ENCODE measurements at regions not wholly inside any gene's neighbourhood (a gene's known extent, or its start where the extent isn't known, plus 50 kb on each side); places are given as distances from the start of the nearest gene placed in this dataset.
"Not testable (repeated sequence)": the region's sequence is repeated elsewhere in the genome, so short reads cannot be mapped to it uniquely, and the experiment has no call there.

DNA sequence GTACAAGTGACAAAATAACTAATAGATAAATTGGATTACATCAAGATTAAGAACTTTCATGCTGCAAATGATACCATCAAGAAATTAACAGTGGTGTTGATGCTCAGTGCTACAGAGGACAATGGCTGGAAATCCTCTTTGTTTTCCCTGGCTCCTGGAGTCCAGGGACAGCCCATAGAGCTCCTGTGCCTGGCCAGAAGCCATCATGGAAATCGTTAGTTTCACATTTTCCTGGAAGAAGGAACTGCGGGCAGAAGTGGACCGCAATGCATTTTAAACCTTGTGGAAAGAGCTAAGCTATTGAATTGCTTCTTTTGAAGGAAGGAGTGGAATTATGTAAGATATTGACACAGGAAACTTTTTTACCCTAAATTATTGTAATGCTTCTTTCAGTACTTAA lies 276.0 kb downstream of the GJA1 start:
- no peak overlapping the region for H3K9ac ChIP-seq (ENCODE audit: low read length in 3 of 3)
- DNase-seq (peak in 1 of 5 donors; percentile 23), FAIRE-seq (no peak)
- H3K9me3 ChIP-seq (ENCODE audit: control insufficient read depth in 2 of 3, insufficient read depth in 1 of 3, low read length in 3 of 3), result no peaks in the 10 kb centered on the region
- TF ChIP-seq, protein P1, sequence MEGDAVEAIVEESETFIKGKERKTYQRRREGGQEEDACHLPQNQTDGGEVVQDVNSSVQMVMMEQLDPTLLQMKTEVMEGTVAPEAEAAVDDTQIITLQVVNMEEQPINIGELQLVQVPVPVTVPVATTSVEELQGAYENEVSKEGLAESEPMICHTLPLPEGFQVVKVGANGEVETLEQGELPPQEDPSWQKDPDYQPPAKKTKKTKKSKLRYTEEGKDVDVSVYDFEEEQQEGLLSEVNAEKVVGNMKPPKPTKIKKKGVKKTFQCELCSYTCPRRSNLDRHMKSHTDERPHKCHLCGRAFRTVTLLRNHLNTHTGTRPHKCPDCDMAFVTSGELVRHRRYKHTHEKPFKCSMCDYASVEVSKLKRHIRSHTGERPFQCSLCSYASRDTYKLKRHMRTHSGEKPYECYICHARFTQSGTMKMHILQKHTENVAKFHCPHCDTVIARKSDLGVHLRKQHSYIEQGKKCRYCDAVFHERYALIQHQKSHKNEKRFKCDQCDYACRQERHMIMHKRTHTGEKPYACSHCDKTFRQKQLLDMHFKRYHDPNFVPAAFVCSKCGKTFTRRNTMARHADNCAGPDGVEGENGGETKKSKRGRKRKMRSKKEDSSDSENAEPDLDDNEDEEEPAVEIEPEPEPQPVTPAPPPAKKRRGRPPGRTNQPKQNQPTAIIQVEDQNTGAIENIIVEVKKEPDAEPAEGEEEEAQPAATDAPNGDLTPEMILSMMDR (IDR thresholded peaks at IDR 0.05; ENCODE audit: borderline replicate concordance, extremely low read depth, insufficient read depth), result no peak
- no peaks in the 10 kb centered on the region for H3K27me3 ChIP-seq (ENCODE audit: control insufficient read depth, insufficient read depth, low read length)
- H3K4me3 ChIP-seq (ENCODE audit: low read length in 3 of 3), result no peak overlapping the region
- H3K36me3 ChIP-seq (ENCODE audit: control insufficient read depth in 2 of 3, insufficient read depth in 3 of 3, low read length in 3 of 3), result no peaks in the 10 kb centered on the region
- H3K27ac ChIP-seq (ENCODE audit: low read depth in 2 of 2, low read length in 2 of 2), result no peak overlapping the region
- H3K4me1 ChIP-seq (ENCODE audit: control insufficient read depth in 2 of 3, insufficient read depth in 2 of 3, low read depth in 1 of 3, low read length in 3 of 3), result no peaks in the 10 kb centered on the region
- intact Hi-C loops (cut with DNase I), result no loop called here

DNA sequence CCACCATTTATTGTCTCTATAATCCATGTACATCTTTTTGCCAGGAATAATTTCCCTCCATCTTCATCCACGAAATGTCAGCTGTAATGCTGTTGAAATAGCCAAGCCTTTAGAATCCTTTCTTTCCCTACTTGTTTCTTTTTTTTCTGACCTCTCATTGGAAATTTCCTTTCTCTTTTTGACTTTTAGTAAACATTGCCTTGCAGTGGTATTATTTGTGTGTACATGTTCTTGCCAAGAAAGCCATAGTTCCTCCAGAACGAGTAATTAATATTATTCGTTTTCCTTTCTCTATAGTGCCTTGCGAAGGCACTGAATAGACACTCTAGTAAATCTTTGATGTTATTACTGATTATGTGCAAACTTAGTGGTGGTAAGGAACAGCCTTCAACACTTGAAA lies 282.2 kb downstream of the GJA1 start:
- Histone ChIP-seq H3K4me1 (ENCODE audit: control insufficient read depth in 2 of 3, insufficient read depth in 2 of 3, low read depth in 1 of 3, low read length in 3 of 3) (no peaks in the 10 kb centered on the region), H3K27me3 (ENCODE audit: control insufficient read depth, insufficient read depth, low read length) (no peaks in the 10 kb centered on the region), H3K27ac (ENCODE audit: low read depth in 2 of 2, low read length in 2 of 2) (no peak overlapping the region), H3K9me3 (ENCODE audit: control insufficient read depth in 2 of 3, insufficient read depth in 1 of 3, low read length in 3 of 3) (no peaks in the 10 kb centered on the region), H3K36me3 (ENCODE audit: control insufficient read depth in 2 of 3, insufficient read depth in 3 of 3, low read length in 3 of 3) (no peaks in the 10 kb centered on the region), H3K4me3 (ENCODE audit: low read length in 3 of 3) (no peak overlapping the region), H3K9ac (ENCODE audit: low read length in 3 of 3) (no peak overlapping the region)
- DNase-seq, result no peak
- TF ChIP-seq, protein P1 (IDR thresholded peaks at IDR 0.05; ENCODE audit: borderline replicate concordance, extremely low read depth, insufficient read depth), result no peak
- intact Hi-C loops (cut with DNase I), result no loop called here
- no peak for FAIRE-seq

- H3K27me3 ChIP-seq (ENCODE audit: control insufficient read depth, insufficient read depth, low read length); H3K27ac ChIP-seq (ENCODE audit: low read depth in 2 of 2, low read length in 2 of 2); H3K4me1 ChIP-seq (ENCODE audit: control insufficient read depth in 2 of 3, insufficient read depth in 2 of 3, low read depth in 1 of 3, low read length in 3 of 3); H3K4me3 ChIP-seq (ENCODE audit: low read length in 3 of 3); intact Hi-C loops (cut with DNase I); DNase-seq; H3K36me3 ChIP-seq (ENCODE audit: control insufficient read depth in 2 of 3, insufficient read depth in 3 of 3, low read length in 3 of 3); H3K9ac ChIP-seq (ENCODE audit: low read length in 3 of 3); FAIRE-seq; H3K9me3 ChIP-seq (ENCODE audit: control insufficient read depth in 2 of 3, insufficient read depth in 1 of 3, low read length in 3 of 3): not testable (repeated sequence)
Measured at GRCh38 chr6:121720867-121721266, 285.4 kb downstream of the GJA1 start.

GRCh38 chr6:121723623-121724022 lies 288.2 kb downstream of the GJA1 start:
- no peak overlapping the region for H3K9ac ChIP-seq (ENCODE audit: low read length in 3 of 3)
- H3K4me3 ChIP-seq (ENCODE audit: low read length in 3 of 3), result no peak overlapping the region
- H3K27ac ChIP-seq (ENCODE audit: low read depth in 2 of 2, low read length in 2 of 2), result no peak overlapping the region
- DNase-seq (no peak), FAIRE-seq (no peak)
- TF ChIP-seq, protein P1 (IDR thresholded peaks at IDR 0.05; ENCODE audit: borderline replicate concordance, extremely low read depth, insufficient read depth), result no peak
- no peaks in the 10 kb centered on the region for H3K9me3 ChIP-seq (ENCODE audit: control insufficient read depth in 2 of 3, insufficient read depth in 1 of 3, low read length in 3 of 3)
- H3K36me3 ChIP-seq (ENCODE audit: control insufficient read depth in 2 of 3, insufficient read depth in 3 of 3, low read length in 3 of 3), result no peaks in the 10 kb centered on the region
- no peaks in the 10 kb centered on the region for H3K4me1 ChIP-seq (ENCODE audit: control insufficient read depth in 2 of 3, insufficient read depth in 2 of 3, low read depth in 1 of 3, low read length in 3 of 3)
- intact Hi-C loops (cut with DNase I), result no loop called here
- H3K27me3 ChIP-seq (ENCODE audit: control insufficient read depth, insufficient read depth, low read length), result no peaks in the 10 kb centered on the region
